WERI-Rb-1 (cell line): ENCODE measurements at regions not wholly inside any gene's neighbourhood (a gene's known extent, or its start where the extent isn't known, plus 50 kb on each side); places are given as distances from the start of the nearest gene placed in this dataset.
"Not testable (repeated sequence)": the region's sequence is repeated elsewhere in the genome, so short reads cannot be mapped to it uniquely, and the experiment has no call there.

Experiments used
- DNase-seq: peaks from one replicate; pipeline ENCODE4 v3.0.0-alpha.2; 2020
- H3K27ac ChIP-seq: fragments of 250-450 bp; sonication (Bioruptor Pico); 2 replicates; pipeline ENCODE4 v1.5.1; 2020; ENCODE audit warnings: mild to moderate bottlenecking, moderate library complexity
- H3K27me3 ChIP-seq: fragments of 250-450 bp; sonication (Bioruptor Pico); 2 replicates; pipeline ENCODE4 v1.5.1; 2021; ENCODE audit warnings: mild to moderate bottlenecking, low read depth, moderate library complexity; ENCODE audit not compliant: insufficient read depth, severe bottlenecking
- H3K36me3 ChIP-seq: fragments of 250-450 bp; sonication (Bioruptor Pico); 2 replicates; pipeline ENCODE4 v1.5.1; 2020; ENCODE audit warnings: mild to moderate bottlenecking, moderate library complexity
- H3K4me3 ChIP-seq: 2 replicates; pipeline ENCODE4 v1.5.1; 2011; ENCODE audit warnings: low read depth, mild to moderate bottlenecking, control low read depth, low read length
- H3K9me3 ChIP-seq: fragments of 250-450 bp; sonication (Bioruptor Pico); 2 replicates; pipeline ENCODE4 v1.5.1; 2021; ENCODE audit warnings: mild to moderate bottlenecking, moderate library complexity; ENCODE audit not compliant: severe bottlenecking
- TF ChIP-seq, protein P1 (sequence below): IDR thresholded peaks from 2 replicates; pipeline ENCODE4 v1.5.1; 2011; ENCODE audit warnings: low read depth, mild to moderate bottlenecking, control low read depth, inconsistent platforms, low read length

DNA sequence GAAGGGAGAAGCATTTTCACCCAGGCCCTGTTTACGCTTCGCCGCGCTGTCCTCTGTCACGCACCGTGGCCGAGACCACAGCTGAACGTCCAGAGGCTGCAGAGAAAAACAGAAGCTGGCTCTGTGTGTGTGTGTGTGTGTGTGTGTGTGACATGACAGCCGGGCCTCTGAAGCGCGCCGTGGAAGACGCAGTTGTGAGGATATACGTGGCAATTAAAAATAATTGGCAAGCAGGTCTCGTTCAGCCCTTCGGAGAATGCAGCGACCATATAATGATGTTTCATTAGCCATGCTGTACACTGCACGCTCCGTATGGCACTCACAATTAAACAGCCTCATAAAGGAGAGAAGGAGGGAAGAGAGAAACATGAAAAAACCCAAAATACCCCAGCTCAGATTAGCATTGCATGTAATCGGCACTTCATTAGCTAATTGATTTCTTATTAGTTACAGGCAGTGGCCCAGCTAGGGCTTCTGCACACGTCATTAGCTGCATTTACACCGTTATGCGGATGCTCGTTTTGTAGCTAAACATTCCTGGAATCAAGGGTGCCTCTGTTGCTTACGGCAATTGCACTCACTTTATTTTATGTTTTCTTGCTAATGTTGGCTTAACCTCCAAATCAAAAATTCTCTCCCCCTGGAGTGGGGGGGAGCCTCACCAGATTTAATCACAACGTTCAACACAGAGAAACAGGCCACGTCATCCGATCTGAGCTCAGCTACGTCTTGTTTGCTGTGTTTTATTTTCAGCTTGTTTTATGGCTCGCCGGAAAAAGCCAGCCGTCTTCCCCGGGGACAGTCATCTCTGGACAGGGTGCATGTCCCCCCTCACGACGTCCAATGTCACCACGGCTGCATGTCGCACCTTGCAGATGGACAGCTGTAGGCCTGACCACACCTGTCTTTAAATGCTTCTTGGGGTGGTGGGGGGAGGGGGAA, 74.6 kb upstream of the SHOX start:
- TF ChIP-seq, protein P1, sequence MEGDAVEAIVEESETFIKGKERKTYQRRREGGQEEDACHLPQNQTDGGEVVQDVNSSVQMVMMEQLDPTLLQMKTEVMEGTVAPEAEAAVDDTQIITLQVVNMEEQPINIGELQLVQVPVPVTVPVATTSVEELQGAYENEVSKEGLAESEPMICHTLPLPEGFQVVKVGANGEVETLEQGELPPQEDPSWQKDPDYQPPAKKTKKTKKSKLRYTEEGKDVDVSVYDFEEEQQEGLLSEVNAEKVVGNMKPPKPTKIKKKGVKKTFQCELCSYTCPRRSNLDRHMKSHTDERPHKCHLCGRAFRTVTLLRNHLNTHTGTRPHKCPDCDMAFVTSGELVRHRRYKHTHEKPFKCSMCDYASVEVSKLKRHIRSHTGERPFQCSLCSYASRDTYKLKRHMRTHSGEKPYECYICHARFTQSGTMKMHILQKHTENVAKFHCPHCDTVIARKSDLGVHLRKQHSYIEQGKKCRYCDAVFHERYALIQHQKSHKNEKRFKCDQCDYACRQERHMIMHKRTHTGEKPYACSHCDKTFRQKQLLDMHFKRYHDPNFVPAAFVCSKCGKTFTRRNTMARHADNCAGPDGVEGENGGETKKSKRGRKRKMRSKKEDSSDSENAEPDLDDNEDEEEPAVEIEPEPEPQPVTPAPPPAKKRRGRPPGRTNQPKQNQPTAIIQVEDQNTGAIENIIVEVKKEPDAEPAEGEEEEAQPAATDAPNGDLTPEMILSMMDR, result no peak
- Histone ChIP-seq H3K27me3 (peaks cover 63% of the 10 kb centered on the region), H3K4me3 (no peak overlapping the region), H3K27ac (no peak overlapping the region), H3K9me3 (no peaks in the 10 kb centered on the region), H3K36me3 (no peaks in the 10 kb centered on the region)
- DNase-seq, result no peak

DNA sequence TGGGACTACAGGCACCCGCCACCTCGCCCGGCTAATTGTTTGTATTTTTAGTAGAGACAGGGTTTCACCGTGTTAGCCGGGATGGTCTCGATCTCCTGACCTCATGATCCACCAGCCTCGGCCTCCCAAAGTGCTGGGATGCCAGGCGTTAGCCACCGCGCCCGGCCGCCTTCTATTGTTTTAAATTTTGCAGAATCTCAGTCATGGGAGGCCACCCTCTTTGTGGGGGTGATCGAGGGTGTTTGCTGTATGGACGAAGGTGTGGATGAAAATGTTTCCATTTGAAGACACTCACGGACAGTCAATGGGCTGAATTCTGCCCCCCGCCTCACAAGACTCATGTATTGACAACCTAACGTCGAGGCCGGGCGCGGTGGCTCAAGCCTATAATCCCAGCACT, 73.0 kb upstream of the SHOX start:
- not testable (repeated sequence) for H3K27ac ChIP-seq, H3K9me3 ChIP-seq, H3K4me3 ChIP-seq, H3K36me3 ChIP-seq, DNase-seq
- peaks cover 56% of the 10 kb centered on the region for H3K27me3 ChIP-seq

DNA sequence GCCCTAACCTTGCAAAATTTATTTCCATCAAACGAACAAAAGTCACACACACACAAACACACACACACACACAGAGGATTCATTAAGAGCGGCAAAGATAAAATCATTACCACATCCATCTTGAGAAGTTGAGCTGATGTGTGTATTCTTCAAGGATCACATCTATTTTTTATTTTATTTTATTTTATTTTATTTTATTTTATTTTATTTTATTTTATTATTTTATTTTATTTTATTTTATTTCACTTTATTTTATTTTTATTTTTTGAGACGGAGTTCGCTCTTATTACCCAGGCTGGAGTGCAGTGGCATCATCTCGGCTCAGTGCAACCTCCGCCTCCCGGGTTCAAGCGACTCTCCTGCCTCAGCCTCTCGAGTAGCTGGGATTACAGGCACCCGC, 71.3 kb upstream of the SHOX start:
- not testable (repeated sequence) for DNase-seq

DNA sequence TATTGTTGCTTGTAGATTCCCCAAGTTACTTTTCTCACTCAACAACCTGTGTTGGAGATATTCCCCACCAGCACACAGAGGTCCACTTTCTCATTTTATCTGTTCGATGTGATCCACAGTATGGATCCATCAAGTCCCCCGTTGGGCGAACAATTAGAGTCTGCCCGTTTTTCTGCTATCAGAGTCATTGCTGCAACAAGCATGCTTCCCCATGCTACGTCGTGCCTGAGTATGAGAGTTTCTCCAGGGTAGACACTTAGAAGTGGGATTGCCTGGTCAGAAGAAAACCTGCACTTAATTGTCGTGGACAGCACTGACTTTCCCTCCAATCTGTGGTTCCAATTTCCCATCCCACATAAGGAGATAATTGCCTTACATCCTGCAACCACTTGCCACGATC, 62.7 kb upstream of the SHOX start:
- Histone ChIP-seq H3K27ac (no peak overlapping the region), H3K9me3 (peaks cover 2% of the 10 kb centered on the region), H3K4me3 (no peak overlapping the region), H3K36me3 (no peaks in the 10 kb centered on the region), H3K27me3 (peaks cover 16% of the 10 kb centered on the region)
- no peak for DNase-seq
- TF ChIP-seq, protein P1, result no peak

More for the DNA sequence above, 71.3 kb upstream of the SHOX start:
- H3K27me3 ChIP-seq, result peaks cover 53% of the 10 kb centered on the region
- H3K9me3 ChIP-seq, H3K36me3 ChIP-seq, H3K4me3 ChIP-seq, H3K27ac ChIP-seq: not testable (repeated sequence)

DNA sequence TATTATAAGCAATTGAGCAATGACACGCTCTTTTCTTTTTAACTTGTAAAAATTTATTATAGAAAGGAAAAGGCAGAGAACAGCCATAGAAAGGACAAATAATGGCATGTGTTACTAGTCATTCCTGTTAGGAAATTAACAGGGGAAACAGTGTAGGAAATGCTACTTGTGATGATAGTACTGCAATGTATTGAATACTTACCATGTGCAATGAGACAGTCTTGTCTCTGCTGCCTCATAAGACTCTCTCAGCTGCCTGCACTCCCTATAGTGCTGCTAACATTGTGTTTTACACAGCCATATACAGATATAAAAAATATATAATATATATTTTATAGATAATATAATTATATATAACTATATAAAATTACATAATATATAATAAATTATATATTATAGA, 62.3 kb upstream of the SHOX start:
- no peak for DNase-seq
- Histone ChIP-seq H3K27ac (no peak overlapping the region), H3K27me3 (peaks cover 12% of the 10 kb centered on the region), H3K4me3 (no peak overlapping the region), H3K9me3 (peaks cover 2% of the 10 kb centered on the region), H3K36me3 (no peaks in the 10 kb centered on the region)
- TF ChIP-seq, protein P1, result no peak

DNA sequence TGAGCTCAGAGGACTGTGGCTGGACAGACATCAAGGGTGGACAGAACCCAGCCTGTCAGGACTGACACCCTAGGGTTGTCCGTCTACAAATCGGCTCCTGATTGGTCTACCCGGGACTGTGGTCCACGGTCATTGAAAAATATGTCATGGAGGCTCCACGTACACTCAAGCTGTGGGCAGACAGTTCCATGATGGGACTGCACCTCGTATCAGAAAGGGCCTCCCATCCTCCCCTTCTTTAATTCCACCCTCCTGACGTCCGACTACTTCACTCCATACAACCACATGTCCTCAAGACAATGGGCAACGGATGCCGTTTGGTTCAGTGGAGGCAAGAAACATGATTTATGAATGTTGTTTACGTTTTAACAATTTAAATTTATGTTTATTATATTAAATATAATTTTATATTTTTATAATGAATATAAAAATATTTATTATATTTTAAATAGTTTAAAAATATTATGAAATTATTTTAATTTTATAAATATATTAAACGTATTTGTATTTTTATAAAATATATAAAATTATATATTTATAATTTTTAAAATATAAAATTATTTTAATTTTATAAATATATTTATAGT, 58.0 kb upstream of the SHOX start:
- Histone ChIP-seq H3K9me3 (peaks cover 2% of the 10 kb centered on the region), H3K4me3 (no peak overlapping the region), H3K36me3 (no peaks in the 10 kb centered on the region), H3K27me3 (peaks cover 4% of the 10 kb centered on the region), H3K27ac (no peak overlapping the region)
- no peak for DNase-seq
- TF ChIP-seq, protein P1, result no peak
